K562 (cell line): ENCODE measurements at regions not wholly inside any gene's neighbourhood (a gene's known extent, or its start where the extent isn't known, plus 50 kb on each side); places are given as distances from the start of the nearest gene placed in this dataset.

Experiments used
- ETS2 ChIP-seq: IDR thresholded peaks from 2 replicates; pipeline ENCODE4 v1.6.1; 2016; ENCODE audit warnings: borderline replicate concordance, missing genetic modification characterization, mild to moderate bottlenecking, moderate library complexity, missing compliant biosample characterization; ENCODE audit not compliant: poor library complexity, severe bottlenecking
- HNRNPLL ChIP-seq: fragments of 200-400 bp; formaldehyde crosslinking; IDR thresholded peaks from 2 replicates; pipeline ENCODE4 v1.6.1; 2017; ENCODE audit warnings: low read length, low read depth, mild to moderate bottlenecking; ENCODE audit not compliant: poor library complexity, severe bottlenecking
- HOMEZ ChIP-seq: fragments of 250-450 bp; sonication (Bioruptor Pico); IDR thresholded peaks from 2 replicates; pipeline ENCODE4 v1.4.0; 2020; ENCODE audit warnings: mild to moderate bottlenecking, moderate library complexity
- IRF2 ChIP-seq: sonication (generic); formaldehyde crosslinking; IDR thresholded peaks from 2 replicates; pipeline ENCODE4 v1.8.1; 2022; ENCODE audit warnings: mild to moderate bottlenecking, missing genetic modification reagents
- LARP7 ChIP-seq: fragments of 450-650 bp; IDR thresholded peaks from 2 replicates; pipeline ENCODE4 v1.6.1; 2016
- MEF2A ChIP-seq: IDR thresholded peaks from 2 replicates; pipeline ENCODE4 v1.6.1; 2011; ENCODE audit warnings: low read depth, mild to moderate bottlenecking, low read length, moderate library complexity; ENCODE audit not compliant: control insufficient read depth
- PHTF2 ChIP-seq: fragments of 250-450 bp; sonication (Bioruptor Pico); IDR thresholded peaks from 2 replicates; pipeline ENCODE4 v1.5.0; 2021; ENCODE audit warnings: mild to moderate bottlenecking
- RUNX1 ChIP-seq: sonication (generic); IDR thresholded peaks from 2 replicates; pipeline ENCODE4 v1.6.1; 2016; ENCODE audit warnings: antibody characterized with exemption, low read depth
- SIX5 ChIP-seq, 2 experiments: IDR thresholded peaks; 2 replicates each; pipeline ENCODE4 v1.6.1; 2011; ENCODE audit warnings: low read length in 2 of 2, borderline replicate concordance in 1 of 2, low read depth in 1 of 2, mild to moderate bottlenecking in 1 of 2, moderate library complexity in 1 of 2; ENCODE audit not compliant: insufficient read depth in 1 of 2
- TEAD2 ChIP-seq: fragments of 450-650 bp; IDR thresholded peaks from 2 replicates; pipeline ENCODE4 v1.6.1; 2016; ENCODE audit warnings: missing genetic modification characterization, control low read depth, missing compliant biosample characterization
- ZKSCAN8 ChIP-seq: fragments of 200-800 bp; sonication (Bioruptor generic); IDR thresholded peaks from 2 replicates; pipeline ENCODE4 v1.6.1; 2016; ENCODE audit warnings: missing genetic modification characterization, missing compliant biosample characterization
- ZSCAN29 ChIP-seq: fragments of 450-650 bp; IDR thresholded peaks from 2 replicates; pipeline ENCODE4 v1.6.1; 2017
- TF ChIP-seq, protein P1 (sequence below), 2 experiments: fragments of 450-650 bp; formaldehyde crosslinking in 1 of 2; IDR thresholded peaks; 2 replicates each; pipeline versions ENCODE4 v1.4.0 to v1.6.1; 2014 to 2020; ENCODE audit warnings: mild to moderate bottlenecking in 2 of 2, borderline replicate concordance in 1 of 2, low read depth in 1 of 2
- TF ChIP-seq, protein P2 (sequence below), 2 experiments: fragments of 450-650 bp in 1 of 2; IDR thresholded peaks; 2 replicates each; pipeline ENCODE4 v1.6.1; 2011 to 2017; ENCODE audit warnings: low read depth in 2 of 2, antibody characterized with exemption in 1 of 2, borderline replicate concordance in 1 of 2, low read length in 1 of 2, mild to moderate bottlenecking in 1 of 2, mixed read lengths in 1 of 2; ENCODE audit not compliant: control insufficient read depth in 1 of 2

GRCh38 chr14:73771848-73772638, 57.9 kb upstream of the PNMA1 start (continued):
- TF ChIP-seq, protein P1, sequence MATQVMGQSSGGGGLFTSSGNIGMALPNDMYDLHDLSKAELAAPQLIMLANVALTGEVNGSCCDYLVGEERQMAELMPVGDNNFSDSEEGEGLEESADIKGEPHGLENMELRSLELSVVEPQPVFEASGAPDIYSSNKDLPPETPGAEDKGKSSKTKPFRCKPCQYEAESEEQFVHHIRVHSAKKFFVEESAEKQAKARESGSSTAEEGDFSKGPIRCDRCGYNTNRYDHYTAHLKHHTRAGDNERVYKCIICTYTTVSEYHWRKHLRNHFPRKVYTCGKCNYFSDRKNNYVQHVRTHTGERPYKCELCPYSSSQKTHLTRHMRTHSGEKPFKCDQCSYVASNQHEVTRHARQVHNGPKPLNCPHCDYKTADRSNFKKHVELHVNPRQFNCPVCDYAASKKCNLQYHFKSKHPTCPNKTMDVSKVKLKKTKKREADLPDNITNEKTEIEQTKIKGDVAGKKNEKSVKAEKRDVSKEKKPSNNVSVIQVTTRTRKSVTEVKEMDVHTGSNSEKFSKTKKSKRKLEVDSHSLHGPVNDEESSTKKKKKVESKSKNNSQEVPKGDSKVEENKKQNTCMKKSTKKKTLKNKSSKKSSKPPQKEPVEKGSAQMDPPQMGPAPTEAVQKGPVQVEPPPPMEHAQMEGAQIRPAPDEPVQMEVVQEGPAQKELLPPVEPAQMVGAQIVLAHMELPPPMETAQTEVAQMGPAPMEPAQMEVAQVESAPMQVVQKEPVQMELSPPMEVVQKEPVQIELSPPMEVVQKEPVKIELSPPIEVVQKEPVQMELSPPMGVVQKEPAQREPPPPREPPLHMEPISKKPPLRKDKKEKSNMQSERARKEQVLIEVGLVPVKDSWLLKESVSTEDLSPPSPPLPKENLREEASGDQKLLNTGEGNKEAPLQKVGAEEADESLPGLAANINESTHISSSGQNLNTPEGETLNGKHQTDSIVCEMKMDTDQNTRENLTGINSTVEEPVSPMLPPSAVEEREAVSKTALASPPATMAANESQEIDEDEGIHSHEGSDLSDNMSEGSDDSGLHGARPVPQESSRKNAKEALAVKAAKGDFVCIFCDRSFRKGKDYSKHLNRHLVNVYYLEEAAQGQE (IDR thresholded peaks at IDR 0.05; ENCODE audit: borderline replicate concordance) = peak; percentile 24; the same call in 1 of the 2 replicates
- TF ChIP-seq, protein P1 (CRISPR knock-in tag; IDR thresholded peaks at IDR 0.05; ENCODE audit: low read depth) = no peak
- TF ChIP-seq SIX5 (IDR thresholded peaks at IDR 0.05; ENCODE audit: borderline replicate concordance in 1 of 2, insufficient read depth in 1 of 2, low read depth in 1 of 2, low read length in 2 of 2) = no peak
- TF ChIP-seq, protein P2, sequence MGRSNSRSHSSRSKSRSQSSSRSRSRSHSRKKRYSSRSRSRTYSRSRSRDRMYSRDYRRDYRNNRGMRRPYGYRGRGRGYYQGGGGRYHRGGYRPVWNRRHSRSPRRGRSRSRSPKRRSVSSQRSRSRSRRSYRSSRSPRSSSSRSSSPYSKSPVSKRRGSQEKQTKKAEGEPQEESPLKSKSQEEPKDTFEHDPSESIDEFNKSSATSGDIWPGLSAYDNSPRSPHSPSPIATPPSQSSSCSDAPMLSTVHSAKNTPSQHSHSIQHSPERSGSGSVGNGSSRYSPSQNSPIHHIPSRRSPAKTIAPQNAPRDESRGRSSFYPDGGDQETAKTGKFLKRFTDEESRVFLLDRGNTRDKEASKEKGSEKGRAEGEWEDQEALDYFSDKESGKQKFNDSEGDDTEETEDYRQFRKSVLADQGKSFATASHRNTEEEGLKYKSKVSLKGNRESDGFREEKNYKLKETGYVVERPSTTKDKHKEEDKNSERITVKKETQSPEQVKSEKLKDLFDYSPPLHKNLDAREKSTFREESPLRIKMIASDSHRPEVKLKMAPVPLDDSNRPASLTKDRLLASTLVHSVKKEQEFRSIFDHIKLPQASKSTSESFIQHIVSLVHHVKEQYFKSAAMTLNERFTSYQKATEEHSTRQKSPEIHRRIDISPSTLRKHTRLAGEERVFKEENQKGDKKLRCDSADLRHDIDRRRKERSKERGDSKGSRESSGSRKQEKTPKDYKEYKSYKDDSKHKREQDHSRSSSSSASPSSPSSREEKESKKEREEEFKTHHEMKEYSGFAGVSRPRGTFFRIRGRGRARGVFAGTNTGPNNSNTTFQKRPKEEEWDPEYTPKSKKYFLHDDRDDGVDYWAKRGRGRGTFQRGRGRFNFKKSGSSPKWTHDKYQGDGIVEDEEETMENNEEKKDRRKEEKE (IDR thresholded peaks at IDR 0.05; ENCODE audit: borderline replicate concordance in 1 of 2, control insufficient read depth in 1 of 2, low read depth in 2 of 2, low read length in 1 of 2) = no peak
- no peak for TF ChIP-seq PHTF2 (CRISPR knock-in tag)
- TF ChIP-seq ETS2 (tag) = no peak
- peak; percentile 86 for TF ChIP-seq ZSCAN29
- no peak for TF ChIP-seq IRF2 (CRISPR knock-in tag)
- no peak for TF ChIP-seq HNRNPLL
- no peak for TF ChIP-seq HOMEZ
- TF ChIP-seq RUNX1 = no peak
- no peak for TF ChIP-seq LARP7
- TF ChIP-seq TEAD2 = no peak
- TF ChIP-seq ZKSCAN8 = no peak
- TF ChIP-seq MEF2A = no peak
